Spleen (tissue), 7 donors: ENCODE measurements at regions not wholly inside any gene's neighbourhood (a gene's known extent, or its start where the extent isn't known, plus 50 kb on each side); places are given as distances from the start of the nearest gene placed in this dataset.

Source experiments
- POLR2A ChIP-seq, 3 donors: fragments of 450-650 bp; IDR thresholded peaks; one replicate each; pipeline ENCODE4 v1.5.1; 2017; ENCODE audit warnings: antibody characterized with exemption in 3 of 3, mild to moderate bottlenecking in 1 of 3
- TF ChIP-seq, protein P1 (sequence below), 11 experiments: fragments of 200-600 bp in 7 of 11; fragments of 450-650 bp in 4 of 11; sonication (generic) in 4 of 11; IDR thresholded peaks in 8 of 11; conservative IDR thresholded peaks in 3 of 11; 1 replicate in 7 of 11; 2 replicates in 4 of 11; pipeline versions ENCODE4 v1.4.0 to v1.8.0; 2016 to 2021; ENCODE audit warnings: antibody characterized with exemption in 11 of 11, inconsistent platforms in 4 of 11, mild to moderate bottlenecking in 1 of 11
- donor health status: DM: no; HTN: no; CAD: no; lungs with moderate emphysema.
- donor health status: DM: no; HTN: no; CAD: no.
- donor health status: DM: no; HTN: no; CAD: no.

DNA sequence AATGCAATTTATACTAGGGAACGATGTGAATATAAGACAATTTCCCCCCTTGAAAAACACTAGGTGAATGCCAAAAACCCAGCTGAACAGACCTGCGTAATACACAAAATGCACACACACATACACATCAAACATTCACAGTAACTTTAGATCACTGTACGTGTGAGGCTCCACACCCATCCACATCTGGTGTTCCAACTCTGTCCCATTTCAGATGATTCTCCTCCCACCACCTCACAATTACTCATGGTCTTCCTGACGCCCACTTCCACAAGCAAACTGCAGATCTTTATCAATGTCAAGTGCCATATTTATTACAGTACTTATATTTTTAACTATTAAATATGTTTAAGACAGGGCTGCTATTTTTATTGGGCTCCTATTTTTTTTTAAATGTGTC lies 57.8 kb upstream of the TENM4 start:
- TF ChIP-seq, protein P1, sequence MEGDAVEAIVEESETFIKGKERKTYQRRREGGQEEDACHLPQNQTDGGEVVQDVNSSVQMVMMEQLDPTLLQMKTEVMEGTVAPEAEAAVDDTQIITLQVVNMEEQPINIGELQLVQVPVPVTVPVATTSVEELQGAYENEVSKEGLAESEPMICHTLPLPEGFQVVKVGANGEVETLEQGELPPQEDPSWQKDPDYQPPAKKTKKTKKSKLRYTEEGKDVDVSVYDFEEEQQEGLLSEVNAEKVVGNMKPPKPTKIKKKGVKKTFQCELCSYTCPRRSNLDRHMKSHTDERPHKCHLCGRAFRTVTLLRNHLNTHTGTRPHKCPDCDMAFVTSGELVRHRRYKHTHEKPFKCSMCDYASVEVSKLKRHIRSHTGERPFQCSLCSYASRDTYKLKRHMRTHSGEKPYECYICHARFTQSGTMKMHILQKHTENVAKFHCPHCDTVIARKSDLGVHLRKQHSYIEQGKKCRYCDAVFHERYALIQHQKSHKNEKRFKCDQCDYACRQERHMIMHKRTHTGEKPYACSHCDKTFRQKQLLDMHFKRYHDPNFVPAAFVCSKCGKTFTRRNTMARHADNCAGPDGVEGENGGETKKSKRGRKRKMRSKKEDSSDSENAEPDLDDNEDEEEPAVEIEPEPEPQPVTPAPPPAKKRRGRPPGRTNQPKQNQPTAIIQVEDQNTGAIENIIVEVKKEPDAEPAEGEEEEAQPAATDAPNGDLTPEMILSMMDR (IDR thresholded peaks at IDR 0.05 in 8 of 11, conservative IDR thresholded peaks at IDR 0.05 in 3 of 11), result no peak
- TF ChIP-seq POLR2A (IDR thresholded peaks at IDR 0.05), result no peak
